ENCODE measurements at regions not wholly inside any gene's neighbourhood (a gene's known extent, or its start where the extent isn't known, plus 50 kb on each side); places are given as distances from the start of the nearest gene placed in this dataset.
A peak's percentile ranks its signal among the peaks of the same experiment; 100 is the strongest.

- peak; percentile 8 for DNase-seq (ENCODE audit: low spot score)
- no peak overlapping the region for H3K4me3 ChIP-seq
- TF ChIP-seq EZH2phosphoT487 (IDR thresholded peaks at IDR 0.05; ENCODE audit: low read depth, severe bottlenecking, unreplicated experiment) (no peak), EZH2 (IDR thresholded peaks at IDR 0.05; ENCODE audit: borderline replicate concordance) (no peak), CTCF (IDR thresholded peaks at IDR 0.05; ENCODE audit: poor library complexity) (no peak)
- H3K4me1 ChIP-seq (ENCODE audit: insufficient read depth), result peaks cover 8% of the 10 kb centered on the region
- no peaks in the 10 kb centered on the region for H3K9me2 ChIP-seq (replicated peaks; ENCODE audit: insufficient read depth)
- H2AFZ ChIP-seq, result no peak overlapping the region
- no peaks in the 10 kb centered on the region for H4K20me1 ChIP-seq (ENCODE audit: insufficient read depth, poor library complexity, severe bottlenecking)
- H3K4me2 ChIP-seq, result no peak overlapping the region
- no peaks in the 10 kb centered on the region for H3K79me2 ChIP-seq
- H3K27me3 ChIP-seq, result no peaks in the 10 kb centered on the region
- no peaks in the 10 kb centered on the region for H3K36me3 ChIP-seq (replicated peaks; ENCODE audit: insufficient read depth, low read depth)
- H3K9me3 ChIP-seq (ENCODE audit: low read depth), result no peaks in the 10 kb centered on the region
- H3K27ac ChIP-seq, result no peak overlapping the region
Observed at GRCh38 chr10:109744020-109744419, 179.3 kb downstream of the XPNPEP1 start.

- Histone ChIP-seq H3K4me3 (no peak overlapping the region), H3K4me1 (ENCODE audit: insufficient read depth) (peaks cover 8% of the 10 kb centered on the region), H3K79me2 (no peaks in the 10 kb centered on the region), H3K27me3 (no peaks in the 10 kb centered on the region), H3K9me3 (ENCODE audit: low read depth) (no peaks in the 10 kb centered on the region), H4K20me1 (ENCODE audit: insufficient read depth, poor library complexity, severe bottlenecking) (no peaks in the 10 kb centered on the region), H3K27ac (no peak overlapping the region), H2AFZ (no peak overlapping the region), H3K4me2 (no peak overlapping the region), H3K9me2 (replicated peaks; ENCODE audit: insufficient read depth) (no peaks in the 10 kb centered on the region), H3K36me3 (replicated peaks; ENCODE audit: insufficient read depth, low read depth) (no peaks in the 10 kb centered on the region)
- TF ChIP-seq EZH2 (IDR thresholded peaks at IDR 0.05; ENCODE audit: borderline replicate concordance) (no peak), EZH2phosphoT487 (IDR thresholded peaks at IDR 0.05; ENCODE audit: low read depth, severe bottlenecking, unreplicated experiment) (no peak), CTCF (IDR thresholded peaks at IDR 0.05; ENCODE audit: poor library complexity) (no peak)
- DNase-seq (ENCODE audit: low spot score), result no peak
- 67% methylated on average over 2 of the region's 2 CpGs for WGBS (ENCODE audit: low lambda C conversion rate, missing lambda C conversion rate)
Observed at GRCh38 chr10:109743574-109743973, 179.7 kb downstream of the XPNPEP1 start.

GRCh38 chr10:109743146-109743545 lies 180.2 kb downstream of the XPNPEP1 start:
- H3K9me2 ChIP-seq (replicated peaks; ENCODE audit: insufficient read depth), result no peaks in the 10 kb centered on the region
- H3K4me2 ChIP-seq, result no peak overlapping the region
- H3K27ac ChIP-seq, result no peak overlapping the region
- no peak for DNase-seq (ENCODE audit: low spot score)
- TF ChIP-seq EZH2 (IDR thresholded peaks at IDR 0.05; ENCODE audit: borderline replicate concordance), result no peak
- TF ChIP-seq EZH2phosphoT487 (IDR thresholded peaks at IDR 0.05; ENCODE audit: low read depth, severe bottlenecking, unreplicated experiment), result no peak
- no peak for TF ChIP-seq CTCF (IDR thresholded peaks at IDR 0.05; ENCODE audit: poor library complexity)
- WGBS (ENCODE audit: low lambda C conversion rate, missing lambda C conversion rate), result 66% methylated on average over 5 of the region's 5 CpGs
- no peaks in the 10 kb centered on the region for H4K20me1 ChIP-seq (ENCODE audit: insufficient read depth, poor library complexity, severe bottlenecking)
- H3K4me1 ChIP-seq (ENCODE audit: insufficient read depth), result peaks cover 8% of the 10 kb centered on the region
- H3K79me2 ChIP-seq, result no peaks in the 10 kb centered on the region
- no peaks in the 10 kb centered on the region for H3K36me3 ChIP-seq (replicated peaks; ENCODE audit: insufficient read depth, low read depth)
- no peak overlapping the region for H2AFZ ChIP-seq
- H3K27me3 ChIP-seq, result no peaks in the 10 kb centered on the region
- no peaks in the 10 kb centered on the region for H3K9me3 ChIP-seq (ENCODE audit: low read depth)
- no peak overlapping the region for H3K4me3 ChIP-seq

- Histone ChIP-seq H3K27ac (no peak overlapping the region), H2AFZ (no peak overlapping the region), H3K79me2 (no peaks in the 10 kb centered on the region), H3K4me1 (ENCODE audit: insufficient read depth) (peaks cover 8% of the 10 kb centered on the region), H3K9me2 (replicated peaks; ENCODE audit: insufficient read depth) (no peaks in the 10 kb centered on the region), H3K4me3 (no peak overlapping the region), H3K9me3 (ENCODE audit: low read depth) (no peaks in the 10 kb centered on the region), H3K4me2 (no peak overlapping the region), H3K27me3 (no peaks in the 10 kb centered on the region), H3K36me3 (replicated peaks; ENCODE audit: insufficient read depth, low read depth) (no peaks in the 10 kb centered on the region), H4K20me1 (ENCODE audit: insufficient read depth, poor library complexity, severe bottlenecking) (no peaks in the 10 kb centered on the region)
- TF ChIP-seq EZH2 (IDR thresholded peaks at IDR 0.05; ENCODE audit: borderline replicate concordance) (no peak), EZH2phosphoT487 (IDR thresholded peaks at IDR 0.05; ENCODE audit: low read depth, severe bottlenecking, unreplicated experiment) (no peak), CTCF (IDR thresholded peaks at IDR 0.05; ENCODE audit: poor library complexity) (no peak)
- no peak for DNase-seq (ENCODE audit: low spot score)
- whole genome bisulfite sequencing (ENCODE audit: low lambda C conversion rate, missing lambda C conversion rate), result 88% methylated on average over 2 of the region's 2 CpGs
Observed at GRCh38 chr10:109741712-109742111, 181.6 kb downstream of the XPNPEP1 start.
